SK-MEL-5 (cell line): ENCODE measurements at regions not wholly inside any gene's neighbourhood (a gene's known extent, or its start where the extent isn't known, plus 50 kb on each side); places are given as distances from the start of the nearest gene placed in this dataset.

Experiments used
- DNase-seq: peaks from one replicate; pipeline ENCODE4 v3.0.0-alpha.2; 2016; ENCODE audit warnings: low read depth, low spot score
- in situ Hi-C: cut with HindIII; loops from 2 replicates; pipeline ENCODE4 v1.10.0; 2016; ENCODE audit warnings: low sequenced_read_pairs, high pct_unique_total_duplicates, low pct_unique_long_range_greater_than_20kb

DNA sequence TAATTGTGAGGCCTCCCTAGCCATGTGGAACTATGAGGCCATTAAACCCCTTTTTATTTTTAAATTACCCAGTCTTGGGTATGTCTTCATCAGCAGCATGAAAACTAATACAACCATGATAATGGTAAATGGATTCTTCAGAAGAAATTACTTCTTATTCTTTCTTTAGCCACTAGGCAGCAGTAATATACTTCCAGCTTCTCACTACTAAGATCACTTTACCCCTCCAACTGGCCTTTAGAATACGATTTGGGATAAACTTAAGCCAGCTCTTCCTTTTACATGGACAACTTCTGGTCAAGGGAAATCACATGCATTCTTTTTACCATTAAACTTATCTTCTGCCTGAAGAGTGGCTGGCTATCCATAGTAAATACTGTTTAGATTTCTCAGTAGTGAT, 355.4 kb downstream of the MAN2A1 start:
- in situ Hi-C loops, result no loop called here
- DNase-seq, result peak; percentile 34

GRCh38 chr5:110048491-110048890, 358.8 kb downstream of the MAN2A1 start:
- no peak for DNase-seq
- in situ Hi-C loops, result no loop called here

GRCh38 chr5:110049816-110050215, 360.1 kb downstream of the MAN2A1 start:
- in situ Hi-C loops, result no loop called here

DNA sequence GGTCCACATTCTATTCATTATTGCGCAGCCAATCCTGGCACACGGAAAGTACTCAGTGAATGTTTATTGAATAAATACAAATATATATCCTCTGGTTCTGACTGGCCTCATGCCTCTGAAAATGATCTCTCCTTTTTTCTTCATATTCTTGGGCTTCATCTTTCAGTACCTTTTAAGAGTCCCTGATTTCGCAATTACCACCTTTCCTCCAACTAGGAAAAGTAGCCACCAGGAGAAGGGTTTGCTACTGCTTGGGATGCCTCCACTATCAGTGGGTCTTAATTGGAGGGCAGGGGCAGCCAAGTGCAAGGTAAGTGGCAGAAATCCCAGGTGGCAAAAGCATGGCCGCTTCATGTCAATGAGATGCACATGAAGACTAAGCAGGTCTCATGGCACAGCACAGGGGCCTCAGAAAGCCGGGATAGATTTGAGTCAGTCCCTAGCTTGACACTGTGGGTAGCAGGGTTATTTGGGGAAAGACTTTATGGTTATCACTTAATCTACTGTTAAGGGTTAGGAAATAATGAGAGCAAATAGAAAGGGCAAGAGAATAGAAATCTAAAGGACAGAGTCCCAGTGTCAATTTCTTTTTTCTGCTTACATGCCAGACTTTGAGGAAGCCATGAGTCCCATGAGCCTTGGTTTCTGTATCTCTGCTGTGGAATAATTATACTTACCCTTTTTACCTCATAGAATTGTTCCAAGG, 361.1 kb downstream of the MAN2A1 start:
- in situ Hi-C loops, result no loop called here
- DNase-seq, result no peak

More at GRCh38 chr5:110049816-110050215, 360.1 kb downstream of the MAN2A1 start:
- no peak for DNase-seq

- no peak for DNase-seq
- in situ Hi-C loops, result no loop called here
Observed at GRCh38 chr5:110053205-110053604, 363.5 kb downstream of the MAN2A1 start.

DNA sequence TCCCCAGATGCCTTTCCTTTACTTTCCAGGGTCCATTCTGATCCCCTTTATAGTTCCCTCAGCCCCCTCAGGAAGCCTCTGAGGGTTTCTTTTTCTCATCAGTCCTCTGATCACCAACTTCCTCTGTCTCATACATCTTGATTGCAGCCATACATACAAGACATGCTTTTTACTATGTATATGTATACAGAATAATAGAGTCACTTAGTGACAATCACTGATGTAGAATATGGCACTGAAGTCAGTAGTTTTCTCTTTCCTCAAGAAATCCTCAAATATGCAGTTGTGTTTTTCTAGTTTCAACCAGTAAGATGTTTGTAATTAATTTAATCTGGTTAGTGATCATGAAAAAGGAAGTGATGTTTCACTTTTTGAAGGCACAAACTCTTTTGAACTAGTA, 364.1 kb downstream of the MAN2A1 start:
- in situ Hi-C loops, result no loop called here
- DNase-seq, result no peak

GRCh38 chr5:110054240-110054639, 364.5 kb downstream of the MAN2A1 start:
- in situ Hi-C loops, result no loop called here

DNA sequence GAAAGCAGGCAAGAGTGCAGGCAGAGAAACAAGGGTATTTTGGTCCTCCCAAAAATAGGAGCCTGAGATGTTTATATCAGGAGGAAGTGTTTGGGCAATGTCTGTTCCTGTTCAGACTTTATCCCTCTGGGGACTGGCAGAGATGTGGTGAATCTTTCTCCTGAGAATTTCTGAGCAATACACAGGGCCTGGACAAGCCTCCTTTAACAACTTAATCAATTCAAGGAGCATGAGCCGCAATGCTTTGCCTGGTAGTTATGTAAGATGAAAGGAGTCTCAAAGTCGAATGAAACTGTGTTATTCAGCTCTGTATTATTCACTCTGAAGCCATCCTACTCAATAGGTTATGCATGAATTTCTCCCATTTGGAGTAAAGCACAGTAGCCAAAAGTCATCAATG, 365.6 kb downstream of the MAN2A1 start:
- in situ Hi-C loops, result no loop called here
- DNase-seq, result no peak

More at GRCh38 chr5:110054240-110054639, 364.5 kb downstream of the MAN2A1 start:
- peak; percentile 50 for DNase-seq

DNA sequence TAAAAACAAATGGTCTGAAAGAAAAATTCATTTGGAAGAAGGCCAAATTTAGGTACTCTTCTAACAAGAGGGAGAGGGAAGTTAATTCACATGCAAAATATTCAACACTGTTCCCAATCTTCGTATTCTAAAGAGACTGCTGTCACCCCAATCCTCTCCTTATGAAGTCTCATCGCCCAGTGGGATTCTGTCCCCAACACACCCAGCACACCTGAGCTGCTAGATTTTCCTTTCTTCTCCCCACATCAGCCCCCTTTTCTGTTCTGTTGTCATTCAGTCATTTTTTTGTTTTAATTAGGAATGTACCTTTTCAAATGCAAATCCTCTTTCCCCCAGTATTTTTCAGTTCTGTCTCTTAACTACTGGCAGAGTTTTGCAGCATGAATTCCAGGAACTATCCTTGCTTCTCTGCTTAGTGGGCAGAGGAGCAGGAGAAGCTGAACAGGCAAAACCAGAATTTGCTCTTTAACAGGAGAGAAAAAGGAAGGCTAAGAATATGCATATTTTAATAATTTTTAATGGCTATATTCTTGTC, 366.9 kb downstream of the MAN2A1 start:
- in situ Hi-C loops, result no loop called here
- no peak for DNase-seq

- no peak for DNase-seq
- in situ Hi-C loops, result no loop called here
Observed at GRCh38 chr5:110058175-110058574, 368.4 kb downstream of the MAN2A1 start.

DNA sequence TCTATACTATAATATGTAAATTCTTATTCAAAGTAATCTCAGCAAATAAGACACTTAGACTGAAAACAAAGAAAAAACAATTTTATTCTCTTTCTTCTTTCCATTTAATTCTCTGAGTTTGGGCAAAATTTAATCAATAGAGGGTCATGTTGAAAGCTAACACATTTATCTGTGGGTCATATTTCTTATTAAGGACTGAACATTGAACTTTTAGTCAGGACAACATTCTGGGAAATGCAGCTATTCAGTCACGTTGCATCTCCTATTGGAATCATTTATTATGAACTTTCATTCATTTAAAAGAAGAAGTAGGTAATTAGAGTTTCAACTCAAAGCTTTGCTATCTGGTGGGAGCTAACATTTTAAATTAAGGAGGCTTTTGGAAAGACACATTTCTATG, 372.5 kb downstream of the MAN2A1 start:
- in situ Hi-C loops, result no loop called here

GRCh38 chr5:110063640-110064602, 374.2 kb downstream of the MAN2A1 start:
- DNase-seq, result no peak
- in situ Hi-C loops, result no loop called here

More for the DNA sequence above, 372.5 kb downstream of the MAN2A1 start:
- DNase-seq, result no peak

GRCh38 chr5:110064603-110065268, 375.0 kb downstream of the MAN2A1 start:
- DNase-seq, result no peak
- in situ Hi-C loops, result no loop called here

DNA sequence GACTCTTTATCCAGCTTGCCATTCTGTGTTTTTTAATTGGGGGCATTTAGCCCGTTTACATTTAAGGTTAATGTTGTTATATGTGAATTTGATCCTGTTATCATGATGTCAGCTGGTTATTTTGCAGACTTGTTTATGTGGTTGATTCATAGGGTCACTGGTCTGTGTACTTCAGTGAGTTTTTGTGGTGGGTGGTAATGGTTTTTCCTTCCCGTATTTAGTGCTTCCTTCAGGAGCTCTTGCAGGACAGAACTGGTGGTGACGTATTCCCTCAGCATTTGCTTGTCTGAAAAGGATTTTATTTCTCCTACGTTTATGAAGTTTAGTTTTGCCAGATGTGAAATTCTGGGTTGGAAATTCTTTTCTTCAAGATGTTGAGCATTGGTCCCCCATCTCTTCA, 381.1 kb downstream of the MAN2A1 start:
- no peak for DNase-seq
- in situ Hi-C loops, result no loop called here

DNA sequence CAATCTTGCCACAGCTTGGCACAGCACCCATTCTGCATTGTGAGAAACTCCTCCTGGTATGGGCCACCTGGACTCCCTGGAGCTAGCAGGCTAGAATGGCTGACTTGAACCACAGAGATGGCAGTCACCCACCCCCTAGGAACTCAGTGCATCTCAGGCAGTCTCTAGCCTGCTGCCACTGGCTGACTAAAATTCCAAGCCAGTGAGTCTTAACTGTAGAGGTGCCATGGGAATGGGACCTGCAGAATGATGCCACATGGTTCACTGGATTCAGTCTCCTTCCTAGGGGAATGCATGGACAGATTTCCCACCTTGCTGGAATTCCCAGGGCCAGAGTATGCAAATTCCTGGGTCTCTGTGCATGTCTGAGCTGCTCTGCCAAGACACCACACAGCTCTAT, 382.9 kb downstream of the MAN2A1 start:
- no peak for DNase-seq
- in situ Hi-C loops, result no loop called here

- in situ Hi-C loops, result no loop called here
- DNase-seq, result no peak
Observed at GRCh38 chr5:110073534-110073933, 383.8 kb downstream of the MAN2A1 start.

GRCh38 chr5:110075656-110076055, 385.9 kb downstream of the MAN2A1 start:
- no peak for DNase-seq
- in situ Hi-C loops, result no loop called here

DNA sequence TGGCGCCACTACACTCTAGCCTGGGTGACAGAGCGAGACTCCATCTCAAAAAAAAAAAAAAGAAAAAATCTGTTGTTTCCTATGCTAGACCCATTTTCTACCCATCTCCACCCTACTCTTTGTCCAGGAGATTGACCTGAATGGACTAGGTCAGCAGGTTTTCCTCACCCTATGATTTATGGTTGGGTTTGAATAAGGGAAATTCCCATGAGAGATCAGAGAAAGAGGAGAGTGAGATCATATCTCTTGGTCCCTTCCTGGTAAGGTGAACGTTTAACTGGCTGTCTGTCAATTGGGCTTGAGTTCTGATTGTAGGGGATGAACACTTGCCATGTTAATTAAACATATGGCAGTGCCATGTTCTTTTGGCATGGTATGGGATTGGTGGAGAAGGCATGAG, 387.4 kb downstream of the MAN2A1 start:
- in situ Hi-C loops, result no loop called here
- DNase-seq, result no peak
